K562 (cell line): ENCODE measurements at regions not wholly inside any gene's neighbourhood (a gene's known extent, or its start where the extent isn't known, plus 50 kb on each side); places are given as distances from the start of the nearest gene placed in this dataset.

Experiments used
- GABPB1 ChIP-seq: sonication (generic); formaldehyde crosslinking; IDR thresholded peaks from 2 replicates; pipeline ENCODE4 v1.8.0; 2022; ENCODE audit warnings: mild to moderate bottlenecking, missing genetic modification reagents
- MED1 ChIP-seq: sonication (generic); formaldehyde crosslinking; IDR thresholded peaks from 2 replicates; pipeline ENCODE4 v1.8.1; 2023; ENCODE audit warnings: missing genetic modification reagents, borderline replicate concordance
- POLR2AphosphoS5 ChIP-seq: IDR thresholded peaks from 2 replicates; pipeline ENCODE4 v1.6.1; 2011; ENCODE audit warnings: mild to moderate bottlenecking, low read depth, low read length, moderate library complexity; ENCODE audit not compliant: control insufficient read depth, insufficient read depth
- SETDB1 ChIP-seq: IDR thresholded peaks from one replicate; pipeline ENCODE4 v1.6.1; 2012; ENCODE audit warnings: low read length, control low read depth, inconsistent platforms
- ZNF76 ChIP-seq: fragments of 250-450 bp; sonication (Bioruptor Pico); IDR thresholded peaks from 2 replicates; pipeline ENCODE4 v1.4.0; 2020; ENCODE audit warnings: mild to moderate bottlenecking, moderate library complexity, borderline replicate concordance
- TF ChIP-seq, protein P1 (sequence below): fragments of 250-450 bp; sonication (Bioruptor Pico); IDR thresholded peaks from 2 replicates; pipeline ENCODE4 v1.5.0; 2021

DNA sequence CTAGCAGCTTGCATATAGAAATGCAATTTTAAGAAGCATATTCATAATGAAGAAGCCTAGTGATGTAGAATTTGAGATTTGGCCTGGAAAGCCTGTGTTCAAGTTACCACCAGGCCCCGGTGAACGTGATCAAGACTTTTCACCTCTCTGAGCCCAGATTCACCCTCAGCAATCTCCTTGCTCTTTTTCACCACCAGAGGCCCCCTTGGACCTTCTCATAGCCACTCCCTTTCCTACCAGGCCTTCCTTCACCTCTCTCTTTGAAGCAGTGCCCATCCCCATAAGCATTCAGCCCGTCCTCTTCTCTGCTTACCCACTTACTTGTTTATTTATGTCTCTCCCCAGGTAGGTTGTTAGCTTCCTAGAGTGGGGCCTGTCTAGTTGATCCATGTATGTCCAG is 1280.9 kb downstream of the AACS start:
- TF ChIP-seq, protein P1, sequence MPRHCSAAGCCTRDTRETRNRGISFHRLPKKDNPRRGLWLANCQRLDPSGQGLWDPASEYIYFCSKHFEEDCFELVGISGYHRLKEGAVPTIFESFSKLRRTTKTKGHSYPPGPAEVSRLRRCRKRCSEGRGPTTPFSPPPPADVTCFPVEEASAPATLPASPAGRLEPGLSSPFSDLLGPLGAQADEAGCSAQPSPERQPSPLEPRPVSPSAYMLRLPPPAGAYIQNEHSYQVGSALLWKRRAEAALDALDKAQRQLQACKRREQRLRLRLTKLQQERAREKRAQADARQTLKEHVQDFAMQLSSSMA: no peak
- TF ChIP-seq MED1 (CRISPR knock-in tag) (no peak), POLR2AphosphoS5 (no peak), ZNF76 (CRISPR knock-in tag) (no peak), SETDB1 (no peak), GABPB1 (no peak)
